ENCODE measurements at regions not wholly inside any gene's neighbourhood (a gene's known extent, or its start where the extent isn't known, plus 50 kb on each side); places are given as distances from the start of the nearest gene placed in this dataset.
"Not testable (repeated sequence)": the region's sequence is repeated elsewhere in the genome, so short reads cannot be mapped to it uniquely, and the experiment has no call there.

GRCh38 chr18:65162086-65162485 is 588.7 kb upstream of the CDH7 start:
- TF ChIP-seq CTCF (conservative IDR thresholded peaks at IDR 0.05; ENCODE audit: low read depth, low read length); EZH2 (IDR thresholded peaks at IDR 0.05; ENCODE audit: low read length, unreplicated experiment): not testable (repeated sequence)

Measured in PC-3 (cell line).